Ovary (tissue), 3 donors: ENCODE measurements at regions not wholly inside any gene's neighbourhood (a gene's known extent, or its start where the extent isn't known, plus 50 kb on each side); places are given as distances from the start of the nearest gene placed in this dataset.

ENCODE experiments used
- CTCF ChIP-seq, 3 donors: fragments of 450-650 bp in 2 of 3; fragments of 200-600 bp in 1 of 3; IDR thresholded peaks; one replicate each; pipeline versions ENCODE4 v1.5.1 to v1.8.0; 2016 to 2022; ENCODE audit warnings: antibody characterized with exemption in 3 of 3, mild to moderate bottlenecking in 1 of 3
- POLR2A ChIP-seq: fragments of 450-650 bp; IDR thresholded peaks from one replicate; pipeline ENCODE4 v1.6.1; 2017; ENCODE audit warnings: antibody characterized with exemption, mild to moderate bottlenecking, moderate library complexity
- donor health status: DM: no; HTN: no; CAD: no.

- TF ChIP-seq CTCF (IDR thresholded peaks at IDR 0.05) (no peak), POLR2A (no peak)
Observed at GRCh38 chr6:8686077-8686476, 250.7 kb upstream of the SLC35B3 start.
